ENCODE measurements at regions not wholly inside any gene's neighbourhood (a gene's known extent, or its start where the extent isn't known, plus 50 kb on each side); places are given as distances from the start of the nearest gene placed in this dataset.

DNA sequence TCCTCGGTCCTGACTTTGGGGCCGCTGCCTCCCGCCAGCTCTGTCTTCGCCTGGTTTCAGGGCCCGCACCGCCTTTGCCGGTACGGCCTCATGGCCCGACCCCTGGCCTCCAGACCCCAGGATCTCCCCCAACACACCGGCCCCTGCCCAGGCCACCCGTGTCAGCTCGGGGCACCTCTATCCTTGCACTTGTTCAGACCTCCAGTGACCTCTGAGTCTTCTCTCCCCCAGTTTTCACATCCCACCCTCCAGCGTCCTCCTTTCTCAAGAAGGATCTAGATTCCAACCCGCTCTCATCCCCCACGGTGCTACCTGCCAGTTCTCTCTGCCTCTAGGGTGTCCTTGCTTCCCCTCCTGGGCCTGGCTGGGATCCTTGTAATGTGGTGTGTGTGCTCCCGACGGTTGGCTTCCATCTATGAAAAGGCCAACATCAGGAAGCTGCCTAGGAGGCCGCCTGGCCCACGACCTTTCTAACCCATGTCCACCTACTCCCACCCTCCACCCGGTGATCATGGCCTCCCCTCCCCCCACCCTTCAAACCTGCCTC lies 61.1 kb downstream of the SPATA31C2 start:
- no peak for ATAC-seq
- no peak for DNase-seq

DNA sequence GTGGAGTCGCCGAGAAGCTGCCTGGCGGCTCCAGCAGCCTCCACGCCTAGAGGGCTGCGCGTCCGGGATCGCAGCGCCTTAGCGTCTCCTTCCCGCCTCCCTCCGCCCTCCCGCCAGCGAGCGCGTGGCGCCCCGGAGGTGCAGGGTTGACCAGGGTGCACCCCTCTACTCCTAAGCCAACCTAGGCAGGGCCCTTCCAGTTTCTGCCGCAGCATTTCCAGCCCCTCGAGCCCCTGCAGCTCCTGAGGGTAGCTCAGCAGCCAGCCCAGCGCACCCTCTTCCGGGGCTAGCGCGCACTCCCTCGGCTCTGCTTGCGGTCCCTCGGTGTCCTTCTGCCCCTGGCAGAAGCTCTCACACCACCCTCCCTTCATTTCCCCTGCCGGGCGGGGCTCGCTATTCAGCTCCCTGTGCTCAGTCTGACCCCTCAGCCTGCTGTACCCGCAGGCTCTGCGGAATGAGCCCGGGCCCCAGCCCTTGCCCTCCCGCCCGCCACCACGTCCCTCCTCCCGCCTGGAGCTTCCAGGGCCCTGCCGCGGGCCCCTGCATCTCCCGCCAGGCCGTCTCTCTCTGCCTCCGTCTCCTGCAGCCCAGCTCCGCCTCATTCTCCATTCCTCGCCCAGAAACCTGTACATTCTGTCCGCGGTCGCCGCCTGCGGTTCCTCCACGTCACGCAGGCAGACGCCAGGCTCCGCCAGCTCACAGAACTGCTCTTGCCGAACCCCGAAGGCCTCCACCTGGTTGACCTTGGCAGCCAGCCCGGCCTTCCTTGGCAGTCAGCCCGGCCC lies 61.8 kb downstream of the SPATA31C2 start:
- DNase-seq (peak; percentile 52), ATAC-seq (peak; percentile 71)

DNA sequence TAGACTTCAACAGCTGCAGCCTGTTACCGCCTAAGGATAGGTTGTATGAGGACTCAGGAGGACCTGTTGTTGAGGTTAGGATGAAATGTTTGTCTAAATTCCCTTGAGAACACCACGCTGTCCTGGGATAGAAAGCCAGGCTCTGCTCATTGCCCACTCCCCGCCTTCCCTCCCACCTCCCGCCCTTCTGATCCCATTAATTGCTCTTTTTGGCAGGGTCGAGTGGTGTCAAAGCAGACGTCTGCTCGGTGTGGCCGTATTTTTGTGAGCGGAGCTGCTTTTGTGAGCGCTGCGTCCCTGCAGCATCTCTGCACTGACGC lies 62.3 kb downstream of the SPATA31C2 start:
- no peak for DNase-seq
- ATAC-seq: no peak

DNA sequence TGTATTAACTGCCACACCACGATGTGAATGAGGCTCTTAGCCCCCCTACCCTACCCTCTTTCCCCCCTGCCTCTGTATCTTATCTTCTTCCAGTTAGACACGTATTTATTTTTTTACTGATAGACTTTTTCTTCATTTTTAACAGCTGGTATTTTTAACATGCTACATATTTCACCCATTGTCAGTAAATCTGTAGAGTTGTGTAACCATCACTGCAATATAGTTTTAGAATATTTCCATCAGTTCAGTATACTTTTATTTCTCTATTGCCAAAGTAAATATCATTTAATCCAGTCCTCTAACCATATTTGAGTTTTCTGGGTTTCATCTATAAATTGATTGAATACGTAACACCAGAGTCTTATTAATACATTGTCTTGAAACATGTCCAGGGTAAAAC lies 62.8 kb downstream of the SPATA31C2 start:
- DNase-seq (no peak), ATAC-seq (no peak)

DNA sequence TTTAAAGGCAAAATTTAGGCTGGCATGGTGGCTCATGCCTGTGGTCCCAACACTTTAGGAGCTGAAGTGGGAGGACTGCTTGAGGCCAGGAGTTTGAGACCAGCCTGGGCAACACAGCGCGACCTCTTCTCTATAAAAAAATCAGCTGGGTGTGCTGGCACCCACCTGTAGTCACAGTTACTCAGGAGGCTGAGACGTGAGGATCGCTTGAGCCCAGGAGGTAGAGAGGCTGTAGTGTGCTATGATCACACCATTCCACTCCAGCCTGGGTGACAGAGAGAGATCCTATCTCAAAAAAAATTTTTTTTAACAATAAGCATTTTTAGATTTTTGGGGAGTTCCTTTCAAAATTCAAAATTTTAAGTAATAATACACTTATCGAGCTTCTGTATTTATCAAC lies 63.3 kb downstream of the SPATA31C2 start:
- ATAC-seq: no peak
- no peak for DNase-seq

DNA sequence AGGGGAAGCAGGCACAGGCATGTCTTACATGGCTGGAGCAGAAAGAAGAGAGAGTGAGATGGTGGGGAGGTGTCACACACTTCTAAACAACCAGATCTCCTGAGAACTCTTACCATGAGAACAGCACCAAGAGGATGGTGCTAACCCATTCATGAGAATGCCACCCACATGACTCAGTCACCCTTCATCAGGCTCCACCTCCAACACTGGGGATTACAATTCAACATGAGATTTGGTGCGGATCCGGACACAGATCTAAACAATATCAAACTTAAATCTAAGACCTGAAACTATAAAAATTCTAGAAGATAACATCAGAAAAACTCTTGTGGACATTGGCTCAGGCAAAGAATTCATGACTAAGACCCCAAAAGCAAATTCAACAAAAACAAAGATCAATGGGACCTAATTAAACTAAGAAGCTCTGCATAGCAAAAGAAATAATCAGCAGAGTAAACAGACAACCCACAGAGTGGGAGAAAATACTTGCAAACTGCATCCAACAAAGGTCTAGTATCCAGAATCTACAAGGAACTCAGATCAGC lies 65.4 kb downstream of the SPATA31C2 start:
- no peak for DNase-seq
- no peak for ATAC-seq

DNA sequence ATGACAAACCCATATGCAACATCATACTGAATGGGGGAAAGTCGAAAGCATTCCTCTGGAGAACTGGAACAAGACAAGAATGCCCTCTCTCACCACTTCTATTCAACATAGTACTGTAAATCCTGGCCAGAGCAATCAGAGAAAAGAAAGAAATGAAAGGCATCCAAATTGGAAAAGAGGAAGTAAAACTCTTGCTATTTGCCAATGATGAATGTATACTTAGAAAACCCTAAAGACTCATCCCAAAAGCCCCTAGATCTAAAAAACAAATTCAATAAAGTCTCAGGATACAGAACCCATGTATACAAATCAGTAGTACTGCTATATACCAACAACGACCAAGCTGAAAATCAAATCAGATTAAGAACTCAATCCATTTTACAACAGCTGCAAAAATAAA lies 66.9 kb downstream of the SPATA31C2 start:
- ATAC-seq (no peak), DNase-seq (no peak)

DNA sequence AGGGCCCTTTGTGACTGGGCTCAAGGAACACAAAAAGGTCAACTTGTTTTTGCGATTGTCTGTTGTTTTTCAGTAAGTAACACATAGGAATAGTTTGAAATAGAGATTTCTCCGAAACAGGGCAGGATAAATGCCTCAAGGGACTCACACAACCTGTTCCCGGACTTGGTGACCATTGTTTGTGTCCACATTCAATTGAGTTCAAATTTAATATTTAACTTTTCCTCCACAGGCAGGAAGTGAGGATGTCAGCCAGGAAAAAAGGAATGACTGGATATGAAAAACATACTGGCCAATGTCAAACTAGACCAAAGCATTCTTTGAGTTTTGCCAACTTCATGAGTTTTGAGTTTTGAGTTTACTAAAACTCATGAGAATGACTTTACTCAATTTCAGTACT lies 72.7 kb downstream of the SPATA31C2 start:
- ATAC-seq (no peak), DNase-seq (no peak)

DNA sequence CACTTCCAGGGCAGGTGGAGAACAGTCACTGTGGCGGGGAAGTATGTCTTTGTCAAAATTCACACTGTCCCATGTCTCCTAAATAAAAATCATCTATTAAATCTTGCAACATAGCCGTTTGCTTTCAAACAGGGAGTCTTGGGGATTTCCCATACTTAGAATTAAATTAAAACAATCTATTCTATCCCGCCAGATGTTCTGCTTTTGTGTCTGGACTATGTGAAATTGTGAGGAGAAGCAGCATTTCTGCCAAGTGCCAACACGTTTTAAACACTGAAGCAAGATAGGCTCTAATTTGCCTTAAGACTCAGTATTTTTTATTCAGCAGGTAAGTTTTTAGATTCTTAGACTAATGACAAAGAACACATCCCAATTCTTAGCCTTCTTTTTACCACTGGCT lies 73.7 kb downstream of the SPATA31C2 start:
- no peak for ATAC-seq
- DNase-seq: no peak

DNA sequence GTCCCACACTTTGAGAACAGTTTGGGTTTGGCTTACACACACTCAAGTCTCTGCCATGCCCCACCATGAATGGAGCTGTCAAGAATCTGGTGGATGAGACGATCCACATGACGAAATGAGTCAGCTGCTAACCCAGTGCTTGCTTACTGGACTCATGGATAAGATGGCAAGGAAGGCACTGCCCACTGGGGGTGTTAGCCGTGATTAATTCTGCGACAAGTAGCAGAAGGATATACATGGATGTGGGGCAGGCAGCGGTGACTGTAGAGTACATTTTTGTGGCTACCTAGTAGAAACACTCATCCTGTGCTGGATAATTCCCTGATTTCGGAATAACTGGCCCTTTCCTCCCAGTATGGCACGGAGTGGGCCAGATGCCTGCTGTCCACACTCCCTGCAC lies 77.5 kb downstream of the SPATA31C2 start:
- ATAC-seq (no peak), DNase-seq (no peak)

DNA sequence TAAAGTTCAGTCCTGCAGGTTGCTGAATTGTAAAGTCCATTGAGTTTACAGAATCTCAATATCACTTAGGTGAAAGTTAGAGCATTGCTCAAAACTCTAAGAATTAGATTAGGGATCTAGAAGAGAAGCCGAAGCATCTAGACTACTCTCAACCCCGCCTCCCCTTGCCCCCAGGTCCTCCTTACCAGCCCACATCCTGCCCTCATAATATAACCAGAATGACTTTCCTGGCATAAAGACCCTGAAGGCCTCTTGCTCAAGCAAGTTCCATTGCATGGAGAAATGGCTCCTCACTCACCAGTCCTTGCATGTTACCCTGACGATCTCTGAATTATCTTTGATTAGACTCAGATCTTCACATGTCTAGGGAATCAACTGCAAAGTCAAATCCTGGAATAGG lies 78.8 kb downstream of the SPATA31C2 start:
- ATAC-seq (no peak), DNase-seq (no peak)

DNA sequence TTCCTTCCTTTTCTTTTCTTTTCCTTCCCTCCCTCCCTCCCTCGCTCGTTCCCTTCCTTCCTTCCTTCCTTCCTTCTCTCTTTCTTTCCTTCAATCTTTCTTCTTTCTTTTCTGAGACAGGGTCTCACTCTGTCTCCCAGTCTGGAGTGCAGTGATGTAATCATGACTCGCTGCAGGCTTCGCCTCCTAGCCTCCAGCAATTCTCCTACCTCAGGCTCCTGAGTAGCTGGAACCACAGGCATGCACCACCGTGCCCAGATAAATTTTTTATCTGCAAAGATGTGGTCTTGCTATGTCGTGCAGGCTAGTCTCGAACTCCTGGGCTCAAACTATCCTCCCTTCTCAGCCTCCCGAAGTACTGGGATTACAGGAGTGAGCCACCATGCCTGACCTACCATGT lies 81.4 kb downstream of the SPATA31C2 start:
- DNase-seq (no peak), ATAC-seq (no peak)

DNA sequence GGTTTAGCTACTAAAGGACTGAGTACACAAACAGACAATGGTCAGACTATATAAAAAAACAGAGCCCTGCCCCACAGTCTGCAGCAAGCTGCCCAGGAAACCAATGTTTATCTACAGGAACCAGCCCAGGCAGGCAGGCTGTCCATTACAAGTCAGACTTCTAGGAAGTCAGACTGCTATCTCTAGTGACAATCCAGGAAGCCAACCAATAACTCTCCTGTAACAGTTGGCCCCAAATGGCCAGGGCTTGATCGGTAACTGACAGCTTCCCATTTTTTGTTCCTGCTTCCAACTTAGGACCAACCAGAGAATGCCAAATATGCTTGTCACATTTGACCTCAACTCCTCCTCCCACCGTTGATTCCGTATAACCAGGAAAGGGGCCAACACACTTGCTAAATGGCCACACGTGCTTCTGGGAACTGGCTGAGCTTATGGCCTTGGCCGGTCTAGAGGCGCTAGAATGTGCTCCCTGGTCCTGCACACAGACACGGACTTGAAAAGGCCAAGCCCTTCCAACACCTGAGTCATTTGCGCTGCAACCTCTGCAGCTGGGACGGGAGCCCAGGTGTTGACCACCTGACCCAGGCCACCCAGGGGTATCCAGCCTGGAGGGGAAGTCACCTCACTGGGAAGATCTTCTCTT lies 79.6 kb upstream of the CDK20 start:
- peak; percentile 17 for ATAC-seq
- no peak for DNase-seq

DNA sequence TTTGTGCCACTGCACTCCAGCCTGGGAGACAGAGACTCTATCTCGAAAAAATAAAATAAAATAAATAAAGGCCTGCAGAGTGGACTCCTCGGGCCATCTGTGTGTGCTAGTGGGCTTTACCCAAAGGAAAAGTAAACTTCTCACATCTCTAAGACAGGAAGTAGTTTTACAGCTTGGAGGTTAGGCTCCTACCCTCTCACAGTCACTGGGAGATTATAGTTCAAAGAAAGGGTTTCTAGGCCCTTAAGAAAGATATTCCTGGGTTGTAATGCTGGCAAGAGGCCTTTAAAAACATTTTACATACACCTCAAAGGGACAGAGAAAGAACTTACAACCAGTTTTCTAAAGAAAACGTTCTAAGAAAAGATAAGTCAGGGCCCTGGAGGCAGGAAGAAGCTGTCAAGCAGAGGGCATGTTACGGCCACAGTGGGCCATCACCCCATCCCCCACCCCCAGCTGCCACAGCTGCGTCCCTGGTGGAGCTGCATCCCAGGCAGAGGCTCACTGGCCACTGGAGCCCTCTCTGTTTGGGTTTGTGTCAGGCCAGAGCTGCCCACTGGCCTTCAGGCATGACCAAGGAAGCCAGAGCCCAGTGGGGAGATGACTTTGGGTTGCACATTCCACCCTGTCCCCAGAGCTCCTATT lies 78.1 kb upstream of the CDK20 start:
- DNase-seq: no peak
- ATAC-seq: no peak

DNA sequence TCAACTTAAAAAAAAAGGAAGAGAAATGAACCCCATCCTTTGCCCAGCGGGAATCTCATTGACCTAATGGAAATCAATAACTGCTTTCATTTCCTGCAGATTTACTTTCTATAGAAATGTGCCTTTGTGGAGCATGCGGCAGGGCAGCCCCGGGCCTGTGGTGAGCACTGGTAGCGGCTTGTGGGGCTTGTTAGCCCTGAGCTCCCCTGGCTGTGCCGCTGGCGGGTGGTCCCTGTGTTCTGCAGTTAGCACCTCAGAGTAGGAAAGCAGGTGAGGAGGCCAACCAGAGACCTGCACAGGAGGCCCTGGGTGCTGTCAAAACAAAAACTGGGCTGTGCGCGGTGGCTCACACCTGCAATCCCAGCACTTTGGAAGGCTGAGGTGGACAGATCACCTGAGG lies 76.8 kb upstream of the CDK20 start:
- ATAC-seq: no peak
- no peak for DNase-seq

DNA sequence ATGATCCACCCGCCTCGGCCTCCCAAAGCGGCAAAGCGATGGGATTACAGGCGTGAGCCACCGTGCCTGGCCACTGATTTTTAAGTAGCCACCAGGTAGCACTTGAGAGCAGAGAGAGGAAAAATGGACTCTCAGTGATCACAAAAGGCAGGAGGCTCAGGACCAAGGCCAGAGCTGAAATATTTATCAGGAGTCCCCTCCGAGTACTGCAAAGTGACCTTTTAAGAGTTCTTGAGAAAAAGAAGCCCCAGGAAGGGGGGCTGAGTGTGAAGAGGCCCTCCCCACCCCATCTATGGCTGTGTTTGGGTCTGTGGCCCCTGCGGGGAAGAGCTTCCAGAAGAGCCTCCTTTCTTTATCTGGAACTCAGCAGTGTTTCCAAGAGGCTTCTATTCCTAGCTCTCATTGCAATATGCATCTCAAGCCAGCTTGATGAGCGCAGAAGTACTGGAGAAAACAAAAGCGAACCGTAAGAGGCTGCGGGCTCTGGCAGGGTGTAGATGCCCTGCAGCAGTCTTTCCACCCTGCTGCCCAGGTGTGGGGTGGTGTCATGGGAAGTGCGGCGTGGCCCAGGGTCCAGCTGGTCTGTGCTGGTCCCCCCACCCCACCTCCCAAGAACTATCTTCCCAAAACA lies 75.5 kb upstream of the CDK20 start:
- ATAC-seq: no peak
- DNase-seq: no peak

DNA sequence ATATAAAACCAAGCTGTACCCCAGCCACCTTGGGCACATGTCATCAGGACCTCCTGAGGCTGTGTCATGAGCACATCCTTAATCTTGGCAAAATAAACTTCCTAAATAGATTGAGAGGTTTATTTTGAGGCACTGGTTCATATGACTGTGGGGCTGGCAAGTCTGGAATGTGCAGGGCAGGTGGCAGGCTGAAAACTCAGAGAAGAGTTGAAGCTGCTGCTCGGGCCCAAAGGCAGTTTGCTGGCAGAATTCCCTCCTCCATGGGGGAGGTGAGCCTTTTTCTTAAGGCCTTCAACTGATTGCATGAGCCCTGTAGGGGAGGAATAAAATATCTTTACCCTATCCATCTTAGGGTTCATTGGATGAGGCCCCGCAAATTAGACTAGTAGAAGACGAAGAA lies 72.2 kb upstream of the CDK20 start:
- no peak for ATAC-seq
- DNase-seq: no peak

DNA sequence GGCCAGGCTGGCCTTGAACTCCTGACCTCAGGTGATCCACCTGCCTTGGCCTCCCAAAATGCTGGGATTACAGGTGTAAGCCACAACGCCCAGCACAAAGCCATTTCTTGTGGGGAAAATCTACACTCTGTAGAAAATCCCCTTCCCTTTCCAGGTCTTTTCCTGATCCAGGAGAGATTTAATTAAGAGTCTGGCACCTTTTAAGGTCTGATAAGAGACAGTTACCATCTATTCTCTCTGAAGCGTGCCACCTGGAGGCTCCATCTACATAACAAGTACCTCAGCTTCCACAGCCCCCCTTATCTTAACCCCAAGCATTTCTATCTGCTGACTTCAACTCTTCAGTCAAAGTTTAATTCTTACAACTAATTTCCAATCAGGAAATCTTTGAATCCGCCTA lies 71.4 kb upstream of the CDK20 start:
- DNase-seq (no peak), ATAC-seq (no peak)

DNA sequence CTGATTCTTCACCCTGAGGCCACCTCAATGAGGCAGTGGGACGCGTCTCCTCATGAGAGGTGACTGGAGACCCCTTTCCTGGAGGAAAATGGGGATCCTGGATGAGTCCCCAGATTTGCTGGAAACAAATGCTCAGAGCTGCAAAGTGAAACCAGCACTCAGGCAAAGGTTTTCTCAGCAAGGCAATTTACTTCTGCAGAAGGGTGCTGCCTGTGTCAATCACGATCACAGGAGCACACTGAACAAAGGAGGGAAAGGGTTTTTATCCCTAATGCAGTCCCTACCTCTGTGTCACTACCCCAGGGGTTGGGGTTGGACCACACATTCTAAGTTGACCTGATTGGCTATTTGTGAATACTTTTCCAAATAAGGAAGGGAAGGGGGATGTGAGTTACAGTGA lies 69.9 kb upstream of the CDK20 start:
- ATAC-seq (no peak), DNase-seq (no peak)

DNA sequence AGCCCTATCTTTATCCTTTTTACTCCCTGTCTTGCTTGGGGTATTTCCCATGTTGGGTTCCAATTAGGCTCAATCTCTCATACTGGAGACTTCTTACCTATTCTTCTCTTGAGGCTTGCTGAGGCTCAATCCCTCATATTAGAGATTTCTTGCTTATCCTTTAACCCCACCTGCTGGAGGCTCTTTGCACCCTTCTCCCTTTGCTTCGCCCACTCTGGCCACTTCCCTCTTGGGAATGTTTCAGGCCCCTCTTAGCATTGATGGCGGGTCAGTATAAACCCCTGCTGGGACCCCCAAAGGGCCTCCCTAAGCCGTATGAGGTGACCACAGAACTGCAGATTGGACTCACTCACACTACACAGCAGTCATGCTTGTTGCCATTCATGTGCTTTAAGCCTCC lies 69.3 kb upstream of the CDK20 start:
- DNase-seq (no peak), ATAC-seq (no peak)

DNA sequence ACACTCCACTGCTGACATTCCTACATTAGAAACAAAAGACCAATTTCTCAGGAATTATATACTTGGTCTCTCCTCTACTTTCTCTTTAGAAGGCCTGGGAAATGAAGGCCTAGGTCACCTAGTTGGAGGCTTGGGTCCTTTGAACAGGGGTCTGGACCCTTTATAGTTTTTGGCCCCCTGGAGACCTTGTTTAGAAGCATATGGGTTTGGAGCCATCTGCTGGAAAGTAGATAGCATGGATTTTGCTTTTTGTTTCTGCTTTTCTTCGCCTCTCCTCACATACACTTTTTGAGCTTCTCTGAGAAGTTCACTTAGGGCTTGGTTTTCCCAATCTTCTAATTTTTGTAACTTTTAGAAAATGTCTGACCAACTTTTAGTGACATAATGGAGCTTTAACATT lies 67.1 kb upstream of the CDK20 start:
- ATAC-seq (no peak), DNase-seq (no peak)

DNA sequence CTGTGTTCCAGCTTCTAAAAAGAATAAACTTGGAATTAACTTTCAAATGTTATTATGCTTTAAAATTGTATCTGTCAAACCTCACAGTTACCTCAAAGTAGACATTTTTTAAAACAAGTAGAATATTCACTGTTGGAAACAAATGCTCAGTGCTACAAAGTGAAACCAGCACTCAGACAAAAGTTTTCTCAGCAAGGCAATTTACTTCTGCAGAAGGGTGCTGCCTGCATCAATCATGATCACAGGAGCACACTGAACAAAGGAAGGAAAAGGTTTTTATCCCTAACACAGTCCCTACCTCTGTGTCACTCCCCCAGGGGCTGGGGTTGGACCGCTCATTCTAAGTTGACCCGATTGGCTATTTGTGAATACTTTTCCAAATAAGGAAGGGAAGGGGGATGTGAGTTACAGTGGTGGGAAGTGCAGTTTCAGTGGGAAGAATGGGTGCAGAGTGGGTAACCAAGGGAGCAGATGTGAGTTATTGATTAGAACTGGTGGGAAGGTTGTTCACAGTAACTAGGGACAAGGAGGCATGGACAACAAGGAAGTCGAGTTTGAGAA lies 63.0 kb upstream of the CDK20 start:
- ATAC-seq (no peak), DNase-seq (no peak)

DNA sequence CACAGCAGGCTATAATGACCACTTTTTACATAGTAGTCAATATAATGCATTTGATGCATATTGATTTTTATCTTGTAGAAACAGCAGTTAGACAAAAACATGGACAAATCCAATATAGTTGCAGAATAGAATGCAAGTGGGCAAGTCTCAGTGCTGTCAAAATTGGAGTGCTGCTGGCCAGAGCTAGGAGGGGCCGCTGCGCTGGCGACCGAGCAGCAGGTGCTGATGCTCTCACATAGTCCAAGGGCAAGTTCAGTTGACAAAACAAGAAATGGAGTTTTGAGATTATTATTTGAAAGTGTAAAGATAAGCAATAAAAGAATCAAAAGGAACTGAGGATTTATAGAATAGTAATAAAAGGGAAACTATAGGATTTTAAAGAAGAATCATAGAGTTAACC lies 60.6 kb upstream of the CDK20 start:
- no peak for ATAC-seq
- DNase-seq: no peak
